MM.1S (cell line): ENCODE measurements at regions not wholly inside any gene's neighbourhood (a gene's known extent, or its start where the extent isn't known, plus 50 kb on each side); places are given as distances from the start of the nearest gene placed in this dataset.

ENCODE experiments used
- DNase-seq: peaks from one replicate; pipeline ENCODE4 v3.0.0-alpha.2; 2015
- H2AFZ ChIP-seq: fragments of 300-600 bp; sonication (generic); 2 replicates; pipeline ENCODE4 v1.6.0; 2016; ENCODE audit warnings: antibody characterized with exemption, low read length
- H3F3A ChIP-seq: fragments of 300-600 bp; sonication (generic); 2 replicates; pipeline ENCODE4 v1.6.1; 2016; ENCODE audit warnings: mild to moderate bottlenecking, antibody characterized with exemption, low read length, moderate library complexity, mixed read lengths; ENCODE audit not compliant: insufficient read depth
- H3K27ac ChIP-seq: fragments of 300-600 bp; sonication (generic); 2 replicates; pipeline ENCODE4 v1.5.1; 2016; ENCODE audit warnings: mild to moderate bottlenecking, low read length
- H3K27me3 ChIP-seq: fragments of 300-600 bp; sonication (generic); replicated peaks from 2 replicates; pipeline ENCODE4 v1.6.0; 2016; ENCODE audit warnings: low read length; ENCODE audit not compliant: insufficient read depth
- H3K36me3 ChIP-seq: fragments of 300-600 bp; sonication (generic); replicated peaks from 2 replicates; pipeline ENCODE4 v1.6.1; 2016; ENCODE audit warnings: mild to moderate bottlenecking, low read length, mixed read lengths; ENCODE audit not compliant: insufficient read depth
- H3K4me1 ChIP-seq: fragments of 300-600 bp; sonication (generic); 2 replicates; pipeline ENCODE4 v1.6.1; 2016; ENCODE audit warnings: low read length, mixed read lengths
- H3K4me2 ChIP-seq: fragments of 300-600 bp; sonication (generic); 2 replicates; pipeline ENCODE4 v1.6.0; 2016; ENCODE audit warnings: low read depth, low read length
- H3K4me3 ChIP-seq: fragments of 300-600 bp; sonication (generic); 2 replicates; pipeline ENCODE4 v1.5.1; 2016; ENCODE audit warnings: low read length, mixed read lengths
- H3K79me2 ChIP-seq: fragments of 300-600 bp; sonication (generic); 2 replicates; pipeline ENCODE4 v1.6.1; 2016; ENCODE audit warnings: mixed run types, low read length, mixed read lengths
- H3K9ac ChIP-seq: fragments of 300-600 bp; sonication (generic); 2 replicates; pipeline ENCODE4 v1.6.1; 2016; ENCODE audit warnings: low read length, mixed read lengths
- H3K9me2 ChIP-seq: fragments of 300-600 bp; sonication (generic); replicated peaks from 2 replicates; pipeline ENCODE4 v1.6.1; 2016; ENCODE audit warnings: mild to moderate bottlenecking, low read length, mixed read lengths; ENCODE audit not compliant: insufficient read depth
- H3K9me3 ChIP-seq: fragments of 300-600 bp; sonication (generic); replicated peaks from 2 replicates; pipeline ENCODE4 v1.6.1; 2016; ENCODE audit warnings: mild to moderate bottlenecking, low read length, mixed read lengths; ENCODE audit not compliant: insufficient read depth
- H4K20me1 ChIP-seq: fragments of 300-600 bp; sonication (generic); 2 replicates; pipeline ENCODE4 v1.6.1; 2016; ENCODE audit warnings: mild to moderate bottlenecking, low read length, moderate library complexity, mixed read lengths; ENCODE audit not compliant: insufficient read depth
- CTCF ChIP-seq: fragments of 300-600 bp; sonication (generic); IDR thresholded peaks from 2 replicates; pipeline ENCODE4 v1.5.1; 2016; ENCODE audit warnings: antibody characterized with exemption, low read length, mixed read lengths
- EZH2 ChIP-seq: fragments of 300-600 bp; sonication (generic); optimal IDR thresholded peaks from 2 replicates; pipeline ENCODE3; 2017; ENCODE audit warnings: low read depth, mild to moderate bottlenecking, antibody characterized with exemption, low read length, mixed read lengths
- EZH2phosphoT487 ChIP-seq: fragments of 300-600 bp; sonication (generic); IDR thresholded peaks from 2 replicates; pipeline ENCODE4 v1.6.1; 2018; ENCODE audit warnings: antibody characterized with exemption, low read length

GRCh38 chr5:103394676-103395075 is 136.1 kb downstream of the MACIR start:
- Histone ChIP-seq H4K20me1 (no peaks in the 10 kb centered on the region), H3K9me2 (no peaks in the 10 kb centered on the region), H3K9ac (no peak overlapping the region), H3K4me2 (no peak overlapping the region), H3K4me1 (peaks cover 13% of the 10 kb centered on the region), H3K36me3 (no peaks in the 10 kb centered on the region), H3K79me2 (no peaks in the 10 kb centered on the region), H3K27me3 (no peaks in the 10 kb centered on the region), H3K9me3 (no peaks in the 10 kb centered on the region), H3F3A (peaks cover 10% of the 10 kb centered on the region; the same call in 1 of the 2 replicates), H3K4me3 (no peak overlapping the region), H2AFZ (no peak overlapping the region), H3K27ac (no peak overlapping the region)
- DNase-seq: no peak
- TF ChIP-seq EZH2 (no peak), EZH2phosphoT487 (no peak), CTCF (no peak)

- H4K20me1 ChIP-seq: no peaks in the 10 kb centered on the region
- H3F3A ChIP-seq: peaks cover 10% of the 10 kb centered on the region; the same call in 1 of the 2 replicates
- H3K9ac ChIP-seq: no peak overlapping the region
- H3K36me3 ChIP-seq: no peaks in the 10 kb centered on the region
- peak overlapping the region; percentile 54; the same call in 1 of the 2 replicates for H3K27ac ChIP-seq
- no peaks in the 10 kb centered on the region for H3K27me3 ChIP-seq
- TF ChIP-seq CTCF: peak; percentile 22; the same call in 1 of the 2 replicates
- no peak for TF ChIP-seq EZH2
- TF ChIP-seq EZH2phosphoT487: no peak
- H3K4me1 ChIP-seq: peaks cover 13% of the 10 kb centered on the region
- no peaks in the 10 kb centered on the region for H3K9me2 ChIP-seq
- no peak overlapping the region for H3K4me3 ChIP-seq
- peak overlapping the region; percentile 32 for H3K4me2 ChIP-seq
- no peaks in the 10 kb centered on the region for H3K9me3 ChIP-seq
- H2AFZ ChIP-seq: peak overlapping the region; percentile 1; the same call in 1 of the 2 replicates
- H3K79me2 ChIP-seq: no peaks in the 10 kb centered on the region
- DNase-seq: peak; percentile 84
Measured at GRCh38 chr5:103393101-103393754, 134.7 kb downstream of the MACIR start.

GRCh38 chr5:103391659-103392058 is 133.1 kb downstream of the MACIR start:
- peaks cover 10% of the 10 kb centered on the region; the same call in 1 of the 2 replicates for H3F3A ChIP-seq
- no peak for DNase-seq
- H3K27ac ChIP-seq: no peak overlapping the region
- H2AFZ ChIP-seq: no peak overlapping the region
- H3K27me3 ChIP-seq: no peaks in the 10 kb centered on the region
- TF ChIP-seq CTCF (no peak), EZH2 (no peak), EZH2phosphoT487 (no peak)
- H3K36me3 ChIP-seq: no peaks in the 10 kb centered on the region
- H3K4me2 ChIP-seq: no peak overlapping the region
- H3K4me1 ChIP-seq: peaks cover 13% of the 10 kb centered on the region
- H3K9ac ChIP-seq: no peak overlapping the region
- no peaks in the 10 kb centered on the region for H4K20me1 ChIP-seq
- no peaks in the 10 kb centered on the region for H3K9me2 ChIP-seq
- H3K4me3 ChIP-seq: no peak overlapping the region
- H3K9me3 ChIP-seq: no peaks in the 10 kb centered on the region
- H3K79me2 ChIP-seq: no peaks in the 10 kb centered on the region
